PC-9 (cell line): ENCODE measurements at regions not wholly inside any gene's neighbourhood (a gene's known extent, or its start where the extent isn't known, plus 50 kb on each side); places are given as distances from the start of the nearest gene placed in this dataset.

Experiments
- CTCF ChIP-seq: fragments of 200-600 bp; sonication (generic); conservative IDR thresholded peaks from 2 replicates; pipeline ENCODE4 v1.6.1; 2017; ENCODE audit warnings: mixed run types, antibody characterized with exemption, mild to moderate bottlenecking, moderate library complexity
- EZH2 ChIP-seq: fragments of 200-600 bp; sonication (generic); IDR thresholded peaks from 2 replicates; pipeline ENCODE4 v1.8.0; 2017; ENCODE audit warnings: antibody characterized with exemption, low read depth

DNA sequence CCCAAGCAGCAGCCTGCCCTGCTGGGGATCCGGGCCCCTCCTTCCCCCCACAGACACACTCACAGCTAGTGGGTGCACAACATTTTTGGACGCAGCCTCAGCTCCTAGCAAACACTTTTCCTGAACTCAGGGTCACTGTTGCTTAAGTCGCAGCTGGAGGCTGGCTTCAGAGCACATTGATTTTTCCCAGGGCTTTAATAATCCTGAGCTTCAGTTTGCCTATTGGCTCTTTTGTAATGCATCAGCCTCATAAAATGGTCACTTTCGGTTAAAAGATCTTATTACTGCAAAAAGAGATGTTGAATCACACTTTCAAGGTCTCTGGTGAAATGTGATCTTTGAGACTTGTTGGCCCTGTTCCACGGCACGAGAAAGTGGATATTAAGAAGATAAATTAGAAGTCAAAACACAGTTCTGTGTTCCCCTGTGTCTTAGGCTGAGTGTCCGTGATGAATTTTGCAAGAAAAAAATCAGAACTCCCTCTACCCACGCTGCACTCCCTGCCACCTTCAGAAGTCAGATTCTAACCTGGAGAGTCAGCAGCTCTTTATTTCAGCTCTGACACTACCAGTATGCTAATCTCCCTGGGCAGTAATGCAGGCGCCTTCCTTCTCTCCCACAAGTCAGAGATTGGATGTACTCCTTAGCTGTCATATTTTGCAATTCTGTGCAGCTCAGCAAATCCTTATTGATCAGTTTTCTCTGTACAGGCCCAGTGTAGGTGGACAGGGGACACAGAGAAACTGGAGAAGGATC lies 158.2 kb upstream of the E2F8 start:
- TF ChIP-seq CTCF (no peak), EZH2 (no peak)
